OCI-LY3 (cell line): ENCODE measurements at regions not wholly inside any gene's neighbourhood (a gene's known extent, or its start where the extent isn't known, plus 50 kb on each side); places are given as distances from the start of the nearest gene placed in this dataset.

Experiments
- H2AFZ ChIP-seq: fragments of 200-600, 300-600 bp; shearing (Covaris generic); 2 replicates; pipeline ENCODE4 v1.6.0; 2014; ENCODE audit warnings: antibody characterized with exemption, low read depth, low read length
- H3K27ac ChIP-seq: fragments of 200-600, 300-600 bp; sonication (generic); 2 replicates; pipeline ENCODE4 v1.5.1; 2014; ENCODE audit warnings: mild to moderate bottlenecking, low read length, moderate library complexity, mixed read lengths
- H3K27me3 ChIP-seq: fragments of 200-600, 300-600 bp; sonication (generic); 2 replicates; pipeline ENCODE4 v1.6.1; 2014; ENCODE audit warnings: low read depth, low read length, mixed read lengths
- H3K36me3 ChIP-seq: fragments of 200-600, 300-600 bp; sonication (generic); replicated peaks from 2 replicates; pipeline ENCODE3; 2014; ENCODE audit warnings: low read depth, low read length, mixed read lengths
- H3K4me1 ChIP-seq: fragments of 300-600, 200-600 bp; sonication (generic); 2 replicates; pipeline ENCODE4 v1.6.1; 2014; ENCODE audit warnings: low read length, mixed read lengths
- H3K4me2 ChIP-seq: fragments of 200-600, 300-600 bp; sonication (generic); 2 replicates; pipeline ENCODE4 v1.6.1; 2014; ENCODE audit warnings: low read length, mixed read lengths
- H3K4me3 ChIP-seq: fragments of 300-600, 200-600 bp; sonication (generic); 2 replicates; pipeline ENCODE4 v1.5.1; 2014; ENCODE audit warnings: antibody characterized with exemption, mild to moderate bottlenecking, low read length, moderate library complexity
- H3K79me2 ChIP-seq: fragments of 300-600, 200-600 bp; shearing (Covaris generic); 2 replicates; pipeline ENCODE4 v1.6.1; 2014; ENCODE audit warnings: mild to moderate bottlenecking, low read length, mixed read lengths
- H3K9ac ChIP-seq: fragments of 300-600, 200-600 bp; shearing (Covaris generic); 2 replicates; pipeline ENCODE4 v1.6.0; 2014; ENCODE audit warnings: mild to moderate bottlenecking, low read length, moderate library complexity
- H3K9me3 ChIP-seq: fragments of 200-600, 300-600 bp; shearing (Covaris generic); 2 replicates; pipeline ENCODE4 v1.6.1; 2014; ENCODE audit warnings: low read length, mixed read lengths; ENCODE audit not compliant: insufficient read depth
- H4K20me1 ChIP-seq: fragments of 200-600, 300-600 bp; sonication (generic); 2 replicates; pipeline ENCODE4 v1.6.1; 2016; ENCODE audit warnings: low read length, mixed read lengths; ENCODE audit not compliant: insufficient read depth
- CTCF ChIP-seq: fragments of 200-600, 300-600 bp; sonication (generic); IDR thresholded peaks from 2 replicates; pipeline ENCODE4 v1.5.1; 2014; ENCODE audit warnings: antibody characterized with exemption, low read length, low read depth
- EZH2phosphoT487 ChIP-seq: fragments of 200-600 bp; shearing (Covaris generic); IDR thresholded peaks from 2 replicates; pipeline ENCODE4 v1.6.1; 2018; ENCODE audit warnings: antibody characterized with exemption, mixed run types, low read depth

- no peak overlapping the region for H2AFZ ChIP-seq
- H3K4me3 ChIP-seq, result no peak overlapping the region
- no peak overlapping the region for H3K9ac ChIP-seq
- no peak overlapping the region for H3K4me2 ChIP-seq
- no peak overlapping the region for H3K27ac ChIP-seq
- TF ChIP-seq EZH2phosphoT487 (no peak), CTCF (no peak)
- H3K27me3 ChIP-seq, result no peaks in the 10 kb centered on the region
- no peaks in the 10 kb centered on the region for H4K20me1 ChIP-seq
- H3K79me2 ChIP-seq, result no peaks in the 10 kb centered on the region
- H3K4me1 ChIP-seq, result no peaks in the 10 kb centered on the region
- no peaks in the 10 kb centered on the region for H3K9me3 ChIP-seq
- H3K36me3 ChIP-seq, result no peaks in the 10 kb centered on the region
These were observed 1472.4 kb downstream of the SI start for GRCh38 chr3:163605915-163606314.

GRCh38 chr3:163601426-163601825 is 1476.9 kb downstream of the SI start:
- TF ChIP-seq EZH2phosphoT487, result no peak
- TF ChIP-seq CTCF, result no peak

GRCh38 chr3:163587342-163587741 is 1491.0 kb downstream of the SI start:
- Histone ChIP-seq H3K4me2 (no peak overlapping the region), H3K79me2 (no peaks in the 10 kb centered on the region), H3K27ac (no peak overlapping the region), H2AFZ (no peak overlapping the region), H4K20me1 (no peaks in the 10 kb centered on the region), H3K27me3 (no peaks in the 10 kb centered on the region), H3K36me3 (no peaks in the 10 kb centered on the region), H3K4me1 (no peaks in the 10 kb centered on the region), H3K9ac (no peak overlapping the region), H3K9me3 (no peaks in the 10 kb centered on the region), H3K4me3 (no peak overlapping the region)
- TF ChIP-seq EZH2phosphoT487, result no peak
- no peak for TF ChIP-seq CTCF

More at GRCh38 chr3:163601426-163601825, 1476.9 kb downstream of the SI start:
- H3K9ac ChIP-seq, result no peak overlapping the region
- no peak overlapping the region for H3K27ac ChIP-seq
- H3K4me2 ChIP-seq, result no peak overlapping the region
- no peaks in the 10 kb centered on the region for H4K20me1 ChIP-seq
- H3K79me2 ChIP-seq, result no peaks in the 10 kb centered on the region
- H3K27me3 ChIP-seq, result no peaks in the 10 kb centered on the region
- H2AFZ ChIP-seq, result no peak overlapping the region
- no peak overlapping the region for H3K4me3 ChIP-seq
- no peaks in the 10 kb centered on the region for H3K9me3 ChIP-seq
- no peaks in the 10 kb centered on the region for H3K36me3 ChIP-seq
- H3K4me1 ChIP-seq, result no peaks in the 10 kb centered on the region

- Histone ChIP-seq H4K20me1 (no peaks in the 10 kb centered on the region), H3K79me2 (no peaks in the 10 kb centered on the region), H3K4me2 (no peak overlapping the region), H3K4me3 (no peak overlapping the region), H3K4me1 (no peaks in the 10 kb centered on the region), H3K36me3 (no peaks in the 10 kb centered on the region), H3K27me3 (no peaks in the 10 kb centered on the region), H3K27ac (no peak overlapping the region), H2AFZ (no peak overlapping the region), H3K9me3 (no peaks in the 10 kb centered on the region), H3K9ac (no peak overlapping the region)
- TF ChIP-seq CTCF (no peak), EZH2phosphoT487 (no peak)
These were observed 1495.3 kb downstream of the SI start for GRCh38 chr3:163582967-163583366.
